HG02610 (cell line): ENCODE measurements at regions not wholly inside any gene's neighbourhood (a gene's known extent, or its start where the extent isn't known, plus 50 kb on each side); places are given as distances from the start of the nearest gene placed in this dataset.
A peak's percentile ranks its signal among the peaks of the same experiment; 100 is the strongest.
"Not testable (repeated sequence)": the region's sequence is repeated elsewhere in the genome, so short reads cannot be mapped to it uniquely, and the experiment has no call there.

ENCODE experiments used
- ATAC-seq: cut with Tn5 transposase; IDR thresholded peaks from one replicate; pipeline ENCODE4 v1.9.1; 2021; ENCODE audit warnings: mild to moderate bottlenecking, moderate library complexity; ENCODE audit not compliant: unreplicated experiment

DNA sequence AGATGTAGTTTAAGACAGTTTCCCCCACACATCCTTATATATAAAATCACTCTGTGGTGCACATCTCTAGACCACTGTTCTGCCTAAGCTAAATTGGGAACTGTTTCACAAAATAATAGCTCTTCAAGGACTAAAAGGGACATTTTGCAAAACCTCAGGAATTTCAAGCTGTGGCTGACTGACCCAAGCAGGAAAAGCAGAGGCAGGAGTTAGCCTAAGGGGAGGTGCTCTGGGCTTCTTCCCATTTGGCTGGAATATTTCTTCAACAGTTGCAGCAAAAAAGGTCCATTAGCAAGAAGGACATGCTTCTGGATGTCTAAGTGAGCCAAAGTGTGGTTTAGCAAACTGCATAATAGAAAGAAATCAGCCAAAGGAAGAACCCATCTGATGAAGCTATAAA, 551.2 kb upstream of the ANKRD30A start:
- ATAC-seq, result no peak

DNA sequence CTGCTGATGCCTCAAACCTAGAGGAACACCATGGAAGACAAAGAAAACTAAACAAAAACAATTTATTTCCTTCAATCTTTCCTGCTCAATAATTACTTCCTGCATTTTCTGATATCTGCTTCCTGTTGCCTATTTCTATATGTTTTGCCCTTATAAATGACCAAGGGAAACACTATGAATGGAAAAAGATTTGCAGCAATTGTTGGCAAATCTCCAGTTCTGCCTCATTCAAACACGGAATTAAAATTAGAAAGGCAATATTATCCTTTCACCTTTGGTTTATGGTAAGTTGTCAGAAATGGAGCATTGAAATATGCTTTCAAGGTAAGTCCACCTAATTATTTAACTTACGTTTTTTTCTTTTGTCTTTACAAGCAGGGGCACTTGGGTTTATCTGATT, 552.2 kb upstream of the ANKRD30A start:
- no peak for ATAC-seq

GRCh38 chr10:36564433-36564832, 561.0 kb upstream of the ANKRD30A start:
- no peak for ATAC-seq

DNA sequence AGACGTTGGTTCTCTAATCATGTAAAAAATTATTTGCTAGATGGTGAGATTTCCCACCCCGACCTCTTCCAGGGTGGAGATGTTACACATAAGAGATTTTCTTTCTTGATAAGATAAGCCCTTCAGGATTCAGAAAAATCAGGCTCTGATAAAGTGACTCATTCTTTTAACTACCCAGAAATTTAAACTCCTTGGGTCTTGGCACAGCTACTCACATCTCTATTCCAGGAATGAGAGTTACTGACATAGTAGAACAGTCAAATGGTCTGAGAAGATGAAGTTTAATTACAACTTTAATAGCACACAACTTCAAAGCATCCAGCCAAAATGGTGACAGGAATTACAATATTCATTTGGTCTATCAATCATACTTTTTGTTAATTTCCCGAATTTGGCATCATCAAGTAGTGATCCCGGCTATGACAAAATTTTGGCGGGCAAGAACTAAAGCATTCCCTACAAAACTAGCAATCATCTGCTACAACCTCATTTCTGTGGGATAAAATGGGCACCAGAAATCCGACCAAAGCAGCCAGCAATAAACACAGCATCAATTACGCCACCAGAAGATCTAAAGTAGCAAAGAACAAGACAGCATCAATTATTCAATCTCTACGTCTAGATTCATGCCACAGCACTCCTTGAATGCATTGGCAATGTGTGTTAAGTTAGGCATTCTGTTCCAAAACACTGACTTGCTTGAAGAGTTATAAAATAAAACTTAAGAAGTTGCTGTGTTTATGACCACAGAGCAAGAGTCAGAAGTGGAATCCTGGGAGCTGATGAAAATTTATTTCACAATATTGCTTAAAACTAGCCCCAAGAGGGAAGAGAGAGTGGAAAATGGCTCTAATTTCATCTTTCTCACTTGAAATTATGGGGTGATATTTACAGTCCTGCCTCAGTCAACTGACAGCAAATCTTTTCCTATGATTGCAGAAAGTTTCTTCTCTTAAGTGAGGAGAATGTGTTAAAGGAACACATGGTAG, 565.7 kb upstream of the ANKRD30A start:
- ATAC-seq, result no peak

DNA sequence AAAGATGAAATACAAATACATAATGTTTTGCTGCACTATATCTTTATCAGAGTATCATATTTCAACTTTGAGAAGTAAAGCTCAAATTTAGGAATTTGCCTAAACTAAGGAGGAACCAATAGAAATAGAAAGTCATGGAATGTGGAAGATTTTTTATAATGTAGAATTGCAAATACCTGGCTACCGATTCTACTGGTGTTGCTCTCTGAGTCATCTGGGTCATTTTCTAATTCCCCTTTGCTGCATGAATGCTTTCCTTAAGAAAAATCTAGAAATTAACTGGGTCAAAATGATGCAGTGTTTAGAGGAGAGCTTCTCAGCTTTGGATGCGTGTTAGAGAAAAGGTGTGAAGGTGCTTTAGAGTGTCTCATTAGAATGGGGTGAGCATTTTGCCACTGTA, 568.9 kb upstream of the ANKRD30A start:
- no peak for ATAC-seq

- ATAC-seq, result no peak
Measured at GRCh38 chr10:36555036-36555435, 570.4 kb upstream of the ANKRD30A start.

- no peak for ATAC-seq
Measured at GRCh38 chr10:36547965-36548364, 577.4 kb upstream of the ANKRD30A start.

GRCh38 chr10:36542493-36542892, 582.9 kb upstream of the ANKRD30A start:
- ATAC-seq, result no peak

GRCh38 chr10:36540611-36541010, 584.8 kb upstream of the ANKRD30A start:
- no peak for ATAC-seq

GRCh38 chr10:36538953-36539586, 586.3 kb upstream of the ANKRD30A start:
- ATAC-seq, result no peak

DNA sequence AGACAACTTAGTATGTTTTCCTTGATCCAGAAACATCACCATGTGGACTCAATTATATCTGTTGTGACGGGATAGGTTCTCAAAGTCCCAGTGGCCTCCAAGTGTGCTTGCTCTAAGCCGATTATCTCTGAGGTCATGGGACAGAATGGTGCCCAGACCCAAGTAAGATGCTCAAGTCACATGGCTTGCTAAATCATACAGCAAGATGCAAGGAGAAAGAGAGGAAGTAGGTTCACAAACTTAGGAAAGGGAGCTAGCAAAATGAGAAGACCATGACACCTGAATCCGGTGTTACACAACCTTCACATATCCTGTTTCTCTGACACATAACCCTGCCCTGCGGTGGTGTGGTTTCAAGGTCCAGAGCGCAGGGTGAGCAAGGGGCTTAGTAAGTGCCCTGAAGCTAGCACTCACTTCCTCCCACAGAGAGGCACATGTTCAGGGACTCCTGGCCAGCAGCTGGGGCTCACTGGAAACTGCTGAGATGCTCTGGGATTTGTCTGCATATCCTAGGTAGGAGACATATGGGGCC, 590.9 kb upstream of the ANKRD30A start:
- peak; percentile 100 for ATAC-seq

DNA sequence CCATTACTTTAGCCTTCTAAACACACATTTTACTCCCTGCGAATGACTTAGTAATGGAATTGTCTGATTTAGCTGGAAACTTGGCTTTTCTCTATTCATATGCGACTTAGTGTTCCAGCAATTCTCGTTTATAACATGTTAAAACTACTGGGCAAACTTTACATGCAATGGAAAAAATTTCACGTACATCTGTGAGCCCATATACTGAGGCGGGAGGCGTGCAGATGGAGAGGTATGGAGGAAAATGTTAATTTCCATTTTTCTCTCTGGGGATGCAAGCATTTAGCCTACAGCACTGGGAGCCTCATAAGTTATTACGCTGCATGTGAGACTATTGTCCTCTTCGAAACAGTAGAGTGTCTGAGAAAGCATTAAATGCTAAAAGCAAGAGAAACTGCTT, 591.5 kb upstream of the ANKRD30A start:
- ATAC-seq, result no peak

DNA sequence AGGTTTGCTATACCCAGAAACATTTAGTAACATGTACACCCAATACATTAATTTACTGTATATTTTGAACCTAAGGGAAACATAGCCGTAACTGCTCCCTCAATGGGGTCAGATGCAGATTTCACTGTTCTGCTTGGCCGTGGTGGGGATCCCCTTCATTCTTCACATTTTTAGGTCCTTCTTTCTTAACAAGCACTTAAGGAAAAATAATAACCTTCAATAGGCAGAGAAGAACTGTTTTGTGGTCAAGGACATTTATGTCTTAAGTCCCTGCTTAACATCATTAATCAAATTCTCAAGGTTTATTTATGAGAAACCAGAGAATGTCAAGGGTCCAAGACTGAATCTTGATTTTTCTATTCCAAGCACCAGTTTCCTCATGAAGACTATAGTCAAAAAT, 592.1 kb upstream of the ANKRD30A start:
- no peak for ATAC-seq

DNA sequence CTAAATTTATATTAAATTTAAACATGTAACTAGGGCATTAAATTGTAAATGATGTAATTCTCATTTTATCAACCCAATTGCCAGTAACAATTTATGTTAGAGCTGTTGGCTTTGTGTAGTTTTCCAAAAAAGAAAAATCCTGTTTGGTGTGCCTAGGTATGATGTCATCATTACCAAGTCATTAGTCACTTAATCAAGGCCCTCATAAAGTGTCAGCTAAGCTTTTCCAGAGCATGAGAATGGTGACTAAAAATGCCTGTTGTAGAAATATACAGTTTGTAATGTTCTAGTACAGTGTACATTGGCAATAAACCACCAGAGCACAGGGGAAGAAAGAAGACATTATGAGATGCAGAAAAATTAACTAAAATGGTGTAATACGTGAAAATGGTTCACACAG, 593.8 kb upstream of the ANKRD30A start:
- ATAC-seq, result no peak

DNA sequence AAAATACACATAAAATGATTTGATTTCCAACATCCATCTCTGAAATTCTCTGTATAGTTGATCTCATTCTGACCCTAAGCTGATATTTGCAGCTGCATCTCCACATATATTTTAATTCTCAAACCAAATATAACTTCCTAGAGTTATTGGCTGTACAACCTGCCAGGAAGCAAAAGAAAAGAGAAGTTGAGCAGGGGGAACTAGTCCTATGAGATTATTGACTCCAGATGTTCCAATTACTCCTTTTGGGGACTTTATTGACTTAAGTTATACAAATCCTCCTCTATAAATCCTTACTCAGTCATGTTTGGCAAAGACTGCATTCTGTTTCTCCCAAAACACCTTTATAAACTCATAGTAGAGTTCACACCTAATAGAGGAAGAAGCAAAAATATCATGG, 599.4 kb upstream of the ANKRD30A start:
- no peak for ATAC-seq

DNA sequence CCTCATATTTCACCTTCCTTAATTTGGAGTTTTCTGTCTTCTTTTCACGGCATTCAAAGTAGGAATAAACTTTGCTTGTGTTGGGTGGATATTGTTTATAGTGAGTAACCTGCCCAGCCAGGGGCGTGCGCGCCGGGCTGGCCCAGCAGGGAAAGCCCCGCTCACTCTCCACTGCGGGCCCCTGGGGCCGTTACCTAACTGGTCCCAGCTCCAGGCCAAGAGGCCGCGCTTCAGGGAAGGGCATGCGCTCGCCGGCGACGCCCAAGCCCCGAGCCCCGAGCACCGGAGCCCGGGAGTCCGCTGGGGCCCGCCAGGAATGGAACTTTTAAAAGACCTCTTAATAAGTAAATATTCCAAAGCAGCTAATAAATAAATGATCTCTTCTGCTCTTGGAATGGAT, 601.3 kb upstream of the ANKRD30A start:
- ATAC-seq, result not testable (repeated sequence)

DNA sequence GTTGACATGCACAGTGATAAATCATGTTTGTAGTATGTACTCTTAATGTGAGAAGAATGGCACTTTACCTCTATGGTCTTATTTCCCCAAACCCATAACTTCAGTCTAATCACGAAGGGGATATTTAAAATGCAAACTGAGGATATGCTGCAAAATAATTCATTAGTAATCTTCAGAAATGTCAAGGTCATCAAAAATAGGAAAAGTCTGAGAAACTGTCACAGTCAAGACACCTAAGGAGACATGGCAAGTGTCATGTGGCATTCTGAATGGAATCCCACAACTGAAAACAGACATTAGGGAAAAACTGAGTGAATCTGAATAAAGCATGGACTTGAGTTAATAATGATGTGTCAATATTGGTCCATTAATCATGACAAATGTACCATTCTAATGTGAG, 605.5 kb upstream of the ANKRD30A start:
- ATAC-seq, result no peak

- no peak for ATAC-seq
Measured at GRCh38 chr10:36516281-36516680, 609.1 kb upstream of the ANKRD30A start.

GRCh38 chr10:36515319-36515718, 610.1 kb upstream of the ANKRD30A start:
- no peak for ATAC-seq

- ATAC-seq, result no peak
Measured at GRCh38 chr10:36507715-36508114, 617.7 kb upstream of the ANKRD30A start.

DNA sequence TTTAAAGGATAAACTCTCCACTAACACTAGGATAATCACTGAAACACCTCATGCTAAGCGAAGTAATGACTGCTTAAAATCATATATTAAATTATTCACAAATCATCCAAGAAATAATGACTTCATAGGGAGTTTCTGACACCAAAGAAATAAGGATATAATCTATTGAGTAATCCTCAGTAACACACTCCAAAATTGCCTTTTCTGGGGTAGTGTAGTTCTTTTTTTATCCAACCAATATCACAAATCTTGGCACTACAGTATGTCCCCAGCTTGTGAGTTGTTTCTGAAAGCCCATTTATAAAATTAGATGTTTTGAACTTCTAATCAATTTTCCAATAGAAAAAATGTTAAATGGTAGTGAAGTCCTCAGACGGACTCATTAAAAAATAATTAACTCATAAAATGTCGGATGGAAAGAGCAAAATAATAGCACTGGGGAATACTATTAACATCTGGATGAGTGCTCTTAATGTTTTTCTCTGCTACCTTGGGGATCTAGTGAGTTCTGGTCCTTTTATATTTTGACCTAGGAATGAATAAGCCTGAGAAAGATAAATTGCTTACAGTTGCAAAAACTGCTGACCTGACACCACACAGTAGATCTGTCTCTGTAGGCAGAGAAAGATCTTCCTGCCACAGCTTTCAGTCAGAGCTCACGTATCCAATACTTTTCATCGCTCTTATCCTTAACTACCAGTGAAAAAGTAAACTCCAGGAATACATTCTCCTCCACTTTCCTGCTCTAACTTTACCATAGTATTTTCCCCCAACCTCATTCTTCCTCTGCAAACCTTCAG, 618.5 kb upstream of the ANKRD30A start:
- ATAC-seq, result no peak
